Prostate gland (tissue), 2 donors: ENCODE measurements at regions not wholly inside any gene's neighbourhood (a gene's known extent, or its start where the extent isn't known, plus 50 kb on each side); places are given as distances from the start of the nearest gene placed in this dataset.

Source experiments
- DNase-seq: peaks from one replicate; pipeline ENCODE4 v3.0.0-alpha.2; 2019; ENCODE audit warnings: low spot score
- H3K27ac ChIP-seq, 2 donors: fragments of 200-600 bp; sonication (generic); 2 replicates each; pipeline ENCODE4 v1.5.1; 2017 to 2019
- H3K27me3 ChIP-seq: fragments of 200-600 bp; sonication (generic); replicated peaks from 2 replicates; pipeline ENCODE4 v1.5.1; 2019; ENCODE audit not compliant: insufficient read depth
- H3K36me3 ChIP-seq, 2 donors: fragments of 200-600 bp; sonication (generic); 1 replicate in 1 of 2; 2 replicates in 1 of 2; pipeline versions ENCODE4 v1.5.1 to v1.8.1; 2017 to 2019
- H3K4me1 ChIP-seq: fragments of 200-600 bp; sonication (generic); replicated peaks from 2 replicates; pipeline ENCODE4 v1.5.1; 2019
- H3K4me3 ChIP-seq, 2 donors: fragments of 200-600 bp; sonication (generic); 2 replicates each; pipeline ENCODE4 v1.5.1; 2017 to 2019
- H3K9me3 ChIP-seq: fragments of 200-600 bp; sonication (generic); 2 replicates; pipeline ENCODE4 v1.5.1; 2017
- CTCF ChIP-seq, 4 experiments: fragments of 200-600 bp in 2 of 4; fragments of 450-650 bp in 2 of 4; sonication (generic) in 2 of 4; IDR thresholded peaks; 1 replicate in 3 of 4; 2 replicates in 1 of 4; pipeline ENCODE4 v1.5.1; 2016 to 2019; ENCODE audit warnings: antibody characterized with exemption in 4 of 4, mild to moderate bottlenecking in 2 of 4, moderate library complexity in 2 of 4
- POLR2A ChIP-seq: fragments of 450-650 bp; IDR thresholded peaks from one replicate; pipeline ENCODE4 v1.6.1; 2016; ENCODE audit warnings: antibody characterized with exemption, mild to moderate bottlenecking
- POLR2AphosphoS5 ChIP-seq: sonication (generic); formaldehyde crosslinking; IDR thresholded peaks from one replicate; pipeline ENCODE4 v1.6.1; 2017; ENCODE audit warnings: antibody characterized with exemption
- WGBS: methylation state at CpG from one replicate; pipeline ENCODE4 v1.1.5; 2018; 5-methylcytosine and 5-hydroxymethylcytosine counted together
- intact Hi-C: fragments of 100-400 bp; cut with DNase I; formaldehyde crosslinking; loops from one replicate; pipeline ENCODE4 v1.14.2; 2022

DNA sequence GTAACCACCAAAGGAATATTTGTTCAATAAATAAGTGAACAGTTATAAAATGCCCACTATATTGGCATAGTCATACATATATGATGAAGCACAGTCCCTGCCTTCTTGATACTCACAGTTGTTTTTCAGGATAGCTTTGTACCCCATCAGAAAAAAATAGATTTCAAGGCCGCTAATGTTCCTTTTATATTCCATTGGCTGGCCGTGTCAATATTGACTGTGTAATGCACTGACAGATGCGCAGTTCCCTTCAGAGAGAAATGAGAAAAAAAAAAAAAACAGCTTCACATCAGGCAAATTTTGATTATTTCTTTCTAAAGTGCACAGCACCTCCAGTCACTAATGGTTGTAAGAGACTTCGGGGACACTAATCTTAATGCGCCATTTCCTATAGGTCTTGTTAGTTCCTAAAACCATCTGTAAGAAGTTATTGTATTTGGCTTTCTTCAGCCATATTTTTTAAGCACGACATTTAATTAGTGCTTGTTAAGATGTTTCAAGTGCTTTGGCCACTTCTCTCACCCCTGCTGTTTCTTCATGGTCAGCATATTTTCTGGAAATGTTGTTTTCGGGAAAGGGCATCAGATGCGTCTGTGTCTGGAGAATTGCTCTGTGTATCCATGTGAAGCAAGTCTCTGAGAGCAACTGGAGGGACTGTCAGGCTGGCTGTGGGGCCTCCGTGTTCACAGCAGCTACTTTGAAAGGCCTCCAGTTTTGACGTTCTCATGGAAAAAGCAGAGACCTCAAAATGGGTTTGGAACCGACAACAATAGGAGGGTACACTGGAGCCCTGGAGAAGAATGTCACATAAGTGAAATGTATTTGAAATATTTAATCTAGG lies 378.3 kb downstream of the MTX2 start:
- Histone ChIP-seq H3K9me3 (no peaks in the 10 kb centered on the region), H3K27ac (no peak overlapping the region), H3K27me3 (peaks cover 6% of the 10 kb centered on the region), H3K36me3 (no peaks in the 10 kb centered on the region), H3K4me3 (no peak overlapping the region), H3K4me1 (no peaks in the 10 kb centered on the region)
- 77% methylated on average over 11 of the region's 11 CpGs for WGBS
- intact Hi-C loops: loop anchor here (10.0 kb wide), 1 partner anchor 497 kb away; no protein-coding TSS in a partner anchor
- no peak for DNase-seq
- TF ChIP-seq POLR2A (no peak), CTCF (IDR thresholded peaks at IDR 0.05) (no peak), POLR2AphosphoS5 (no peak)

DNA sequence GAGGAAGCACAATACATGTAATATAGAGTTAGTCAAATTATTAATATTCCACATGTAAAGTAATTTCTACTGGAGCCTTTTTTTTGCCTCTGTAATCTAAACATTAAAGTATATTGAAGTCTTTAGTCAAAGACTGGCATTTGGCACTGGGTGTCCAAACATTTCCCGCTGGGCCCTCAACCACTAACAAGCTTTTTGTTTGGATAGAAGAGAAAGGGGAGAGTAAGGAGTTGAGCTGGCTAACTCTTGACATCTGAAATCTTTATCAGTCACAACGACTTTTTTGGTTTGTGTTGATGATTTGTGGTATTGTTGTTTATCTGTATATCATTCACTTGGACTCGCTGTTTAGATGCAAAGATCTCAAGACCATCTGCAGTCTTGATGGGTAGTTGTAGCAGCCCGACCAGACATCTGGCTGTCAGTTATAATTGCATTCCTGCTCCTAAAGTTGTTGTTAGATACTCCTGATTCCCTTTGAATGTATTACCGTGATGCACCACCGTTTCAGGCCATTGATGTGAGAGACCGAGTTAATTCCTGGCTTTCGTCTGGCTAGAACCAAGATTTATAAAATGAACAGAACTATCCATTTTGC lies 379.6 kb downstream of the MTX2 start:
- Histone ChIP-seq H3K27ac (no peak overlapping the region), H3K9me3 (no peaks in the 10 kb centered on the region), H3K36me3 (no peaks in the 10 kb centered on the region), H3K4me3 (no peak overlapping the region), H3K27me3 (peaks cover 6% of the 10 kb centered on the region), H3K4me1 (no peaks in the 10 kb centered on the region)
- intact Hi-C loops: loop anchor here (10.0 kb wide), 1 partner anchor 496 kb away; no protein-coding TSS in a partner anchor
- TF ChIP-seq POLR2AphosphoS5: no peak
- DNase-seq: no peak
- WGBS: 69% methylated on average over 8 of the region's 8 CpGs

- Histone ChIP-seq H3K4me1 (no peaks in the 10 kb centered on the region), H3K36me3 (no peaks in the 10 kb centered on the region), H3K27me3 (peaks cover 6% of the 10 kb centered on the region), H3K9me3 (no peaks in the 10 kb centered on the region), H3K27ac (no peak overlapping the region), H3K4me3 (no peak overlapping the region)
- 88% methylated on average over 4 of the region's 4 CpGs for WGBS
- intact Hi-C loops: no loop called here
- TF ChIP-seq POLR2A (no peak), CTCF (IDR thresholded peaks at IDR 0.05) (no peak), POLR2AphosphoS5 (no peak)
- no peak for DNase-seq
Measured at GRCh38 chr2:176650104-176650837, 381.0 kb downstream of the MTX2 start.

GRCh38 chr2:176650838-176651555 lies 381.8 kb downstream of the MTX2 start:
- Histone ChIP-seq H3K4me1 (no peaks in the 10 kb centered on the region), H3K27me3 (peaks cover 6% of the 10 kb centered on the region), H3K4me3 (no peak overlapping the region), H3K36me3 (no peaks in the 10 kb centered on the region), H3K9me3 (no peaks in the 10 kb centered on the region), H3K27ac (no peak overlapping the region)
- no peak for DNase-seq
- WGBS: 80% methylated on average over 13 of the region's 13 CpGs
- TF ChIP-seq CTCF (IDR thresholded peaks at IDR 0.05): no peak
- no peak for TF ChIP-seq POLR2A
- no peak for TF ChIP-seq POLR2AphosphoS5
- intact Hi-C loops: no loop called here
